ENCODE measurements at regions not wholly inside any gene's neighbourhood (a gene's known extent, or its start where the extent isn't known, plus 50 kb on each side); places are given as distances from the start of the nearest gene placed in this dataset.

DNA sequence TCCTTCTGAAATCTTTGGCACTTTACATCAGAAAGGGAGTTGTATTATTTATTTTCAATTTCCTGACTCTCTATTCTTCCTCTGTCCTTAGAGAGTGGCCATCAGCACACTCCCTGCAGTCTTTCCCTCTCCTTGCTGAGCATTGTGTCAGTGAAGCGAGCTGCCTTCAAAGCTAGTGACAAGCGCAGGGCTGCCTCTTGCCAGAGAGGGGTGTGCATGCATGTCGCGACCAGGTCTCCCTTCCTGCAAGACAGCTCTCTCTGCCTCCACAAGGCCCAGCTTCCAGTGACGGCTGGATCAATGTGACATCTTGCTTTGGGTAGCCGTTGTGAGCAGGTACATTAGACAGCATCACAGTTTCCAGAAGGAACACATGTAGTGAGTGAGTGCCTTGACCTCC lies 810.9 kb upstream of the TENM3 start:
- no peak overlapping the region for H2AFZ ChIP-seq (ENCODE audit: low read length)
- ChIA-PET CTCF (ENCODE audit: low intra/inter-chr PET ratio, low total read pairs) (no interaction called here), POLR2A (no interaction called here)
- H3K27me3 ChIP-seq (ENCODE audit: control insufficient read depth in 1 of 2, insufficient read depth in 2 of 2, low read length in 2 of 2): no peaks in the 10 kb centered on the region
- FAIRE-seq: no peak
- H3K9me3 ChIP-seq (ENCODE audit: low read length): no peaks in the 10 kb centered on the region
- no peak overlapping the region for H3K9ac ChIP-seq (ENCODE audit: insufficient read depth, low read depth, low read length)
- DNase-seq (ENCODE audit: low spot score): no peak
- intact Hi-C loops (cut with micrococcal nuclease; ENCODE audit: unreplicated experiment) (no loop called here), in situ Hi-C loops (cut with HindIII; ENCODE audit: extremely low pct_ligation_motif_present, low pct_unique_long_range_greater_than_20kb) (no loop called here)
- no peak overlapping the region for H3K27ac ChIP-seq (ENCODE audit: extremely low read length, insufficient read depth, low read length)
- H3K4me1 ChIP-seq (ENCODE audit: insufficient read depth, low read length): no peaks in the 10 kb centered on the region
- H3K79me2 ChIP-seq (ENCODE audit: insufficient read depth, low read length): no peaks in the 10 kb centered on the region
- no peak for ATAC-seq
- no peaks in the 10 kb centered on the region for H3K36me3 ChIP-seq (replicated peaks in 1 of 2; ENCODE audit: control insufficient read depth in 1 of 2, insufficient read depth in 2 of 2, low read length in 2 of 2)
- H4K20me1 ChIP-seq (ENCODE audit: insufficient read depth, low read length): no peaks in the 10 kb centered on the region
- H3K4me2 ChIP-seq (ENCODE audit: low read depth, low read length): no peak overlapping the region
- WGBS (ENCODE audit: low lambda C conversion rate): 3% methylated on average over 6 of the region's 6 CpGs
- H3K4me3 ChIP-seq (replicated peaks in 1 of 3; ENCODE audit: insufficient read depth in 1 of 3, low read depth in 2 of 3, low read length in 3 of 3): no peak overlapping the region
- no TSS peak for BruUV-seq (replicated peaks)
- TF ChIP-seq KMT2B (CRISPR knock-in tag; IDR thresholded peaks at IDR 0.05) (no peak), ZSCAN31 (CRISPR knock-in tag; IDR thresholded peaks at IDR 0.05; ENCODE audit: low read depth) (no peak), MAZ (IDR thresholded peaks at IDR 0.05; ENCODE audit: borderline replicate concordance, low read depth, low read length) (no peak), MAZ (CRISPR knock-in tag; IDR thresholded peaks at IDR 0.05; ENCODE audit: low read depth) (no peak), ZNF552 (CRISPR knock-in tag; IDR thresholded peaks at IDR 0.05; ENCODE audit: borderline replicate concordance) (no peak), ZFAT (CRISPR knock-in tag; conservative IDR thresholded peaks at IDR 0.05) (no peak), ZNF839 (CRISPR knock-in tag; IDR thresholded peaks at IDR 0.05; ENCODE audit: borderline replicate concordance) (no peak), MED13 (CRISPR knock-in tag; IDR thresholded peaks at IDR 0.05) (no peak), XBP1 (CRISPR knock-in tag; IDR thresholded peaks at IDR 0.05) (no peak), SOX6 (IDR thresholded peaks at IDR 0.05) (no peak), SOX6 (CRISPR knock-in tag; IDR thresholded peaks at IDR 0.05) (no peak)
- TF ChIP-seq, protein P1, sequence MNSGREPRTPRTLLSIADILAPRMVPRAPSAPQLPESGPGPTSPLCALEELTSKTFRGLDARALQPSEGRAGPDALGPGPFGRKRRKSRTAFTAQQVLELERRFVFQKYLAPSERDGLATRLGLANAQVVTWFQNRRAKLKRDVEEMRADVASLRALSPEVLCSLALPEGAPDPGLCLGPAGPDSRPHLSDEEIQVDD (CRISPR knock-in tag; IDR thresholded peaks at IDR 0.05; ENCODE audit: borderline replicate concordance): no peak
- TF ChIP-seq, protein P2, sequence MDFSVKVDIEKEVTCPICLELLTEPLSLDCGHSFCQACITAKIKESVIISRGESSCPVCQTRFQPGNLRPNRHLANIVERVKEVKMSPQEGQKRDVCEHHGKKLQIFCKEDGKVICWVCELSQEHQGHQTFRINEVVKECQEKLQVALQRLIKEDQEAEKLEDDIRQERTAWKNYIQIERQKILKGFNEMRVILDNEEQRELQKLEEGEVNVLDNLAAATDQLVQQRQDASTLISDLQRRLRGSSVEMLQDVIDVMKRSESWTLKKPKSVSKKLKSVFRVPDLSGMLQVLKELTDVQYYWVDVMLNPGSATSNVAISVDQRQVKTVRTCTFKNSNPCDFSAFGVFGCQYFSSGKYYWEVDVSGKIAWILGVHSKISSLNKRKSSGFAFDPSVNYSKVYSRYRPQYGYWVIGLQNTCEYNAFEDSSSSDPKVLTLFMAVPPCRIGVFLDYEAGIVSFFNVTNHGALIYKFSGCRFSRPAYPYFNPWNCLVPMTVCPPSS (IDR thresholded peaks at IDR 0.05): no peak
- TF ChIP-seq, protein P3, sequence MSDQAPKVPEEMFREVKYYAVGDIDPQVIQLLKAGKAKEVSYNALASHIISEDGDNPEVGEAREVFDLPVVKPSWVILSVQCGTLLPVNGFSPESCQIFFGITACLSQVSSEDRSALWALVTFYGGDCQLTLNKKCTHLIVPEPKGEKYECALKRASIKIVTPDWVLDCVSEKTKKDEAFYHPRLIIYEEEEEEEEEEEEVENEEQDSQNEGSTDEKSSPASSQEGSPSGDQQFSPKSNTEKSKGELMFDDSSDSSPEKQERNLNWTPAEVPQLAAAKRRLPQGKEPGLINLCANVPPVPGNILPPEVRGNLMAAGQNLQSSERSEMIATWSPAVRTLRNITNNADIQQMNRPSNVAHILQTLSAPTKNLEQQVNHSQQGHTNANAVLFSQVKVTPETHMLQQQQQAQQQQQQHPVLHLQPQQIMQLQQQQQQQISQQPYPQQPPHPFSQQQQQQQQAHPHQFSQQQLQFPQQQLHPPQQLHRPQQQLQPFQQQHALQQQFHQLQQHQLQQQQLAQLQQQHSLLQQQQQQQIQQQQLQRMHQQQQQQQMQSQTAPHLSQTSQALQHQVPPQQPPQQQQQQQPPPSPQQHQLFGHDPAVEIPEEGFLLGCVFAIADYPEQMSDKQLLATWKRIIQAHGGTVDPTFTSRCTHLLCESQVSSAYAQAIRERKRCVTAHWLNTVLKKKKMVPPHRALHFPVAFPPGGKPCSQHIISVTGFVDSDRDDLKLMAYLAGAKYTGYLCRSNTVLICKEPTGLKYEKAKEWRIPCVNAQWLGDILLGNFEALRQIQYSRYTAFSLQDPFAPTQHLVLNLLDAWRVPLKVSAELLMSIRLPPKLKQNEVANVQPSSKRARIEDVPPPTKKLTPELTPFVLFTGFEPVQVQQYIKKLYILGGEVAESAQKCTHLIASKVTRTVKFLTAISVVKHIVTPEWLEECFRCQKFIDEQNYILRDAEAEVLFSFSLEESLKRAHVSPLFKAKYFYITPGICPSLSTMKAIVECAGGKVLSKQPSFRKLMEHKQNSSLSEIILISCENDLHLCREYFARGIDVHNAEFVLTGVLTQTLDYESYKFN (CRISPR knock-in tag; conservative IDR thresholded peaks at IDR 0.05): no peak
- TF ChIP-seq, protein P4, sequence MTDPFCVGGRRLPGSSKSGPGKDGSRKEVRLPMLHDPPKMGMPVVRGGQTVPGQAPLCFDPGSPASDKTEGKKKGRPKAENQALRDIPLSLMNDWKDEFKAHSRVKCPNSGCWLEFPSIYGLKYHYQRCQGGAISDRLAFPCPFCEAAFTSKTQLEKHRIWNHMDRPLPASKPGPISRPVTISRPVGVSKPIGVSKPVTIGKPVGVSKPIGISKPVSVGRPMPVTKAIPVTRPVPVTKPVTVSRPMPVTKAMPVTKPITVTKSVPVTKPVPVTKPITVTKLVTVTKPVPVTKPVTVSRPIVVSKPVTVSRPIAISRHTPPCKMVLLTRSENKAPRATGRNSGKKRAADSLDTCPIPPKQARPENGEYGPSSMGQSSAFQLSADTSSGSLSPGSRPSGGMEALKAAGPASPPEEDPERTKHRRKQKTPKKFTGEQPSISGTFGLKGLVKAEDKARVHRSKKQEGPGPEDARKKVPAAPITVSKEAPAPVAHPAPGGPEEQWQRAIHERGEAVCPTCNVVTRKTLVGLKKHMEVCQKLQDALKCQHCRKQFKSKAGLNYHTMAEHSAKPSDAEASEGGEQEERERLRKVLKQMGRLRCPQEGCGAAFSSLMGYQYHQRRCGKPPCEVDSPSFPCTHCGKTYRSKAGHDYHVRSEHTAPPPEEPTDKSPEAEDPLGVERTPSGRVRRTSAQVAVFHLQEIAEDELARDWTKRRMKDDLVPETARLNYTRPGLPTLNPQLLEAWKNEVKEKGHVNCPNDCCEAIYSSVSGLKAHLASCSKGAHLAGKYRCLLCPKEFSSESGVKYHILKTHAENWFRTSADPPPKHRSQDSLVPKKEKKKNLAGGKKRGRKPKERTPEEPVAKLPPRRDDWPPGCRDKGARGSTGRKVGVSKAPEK (CRISPR knock-in tag; IDR thresholded peaks at IDR 0.05; ENCODE audit: borderline replicate concordance): no peak
- TF ChIP-seq, protein P5, sequence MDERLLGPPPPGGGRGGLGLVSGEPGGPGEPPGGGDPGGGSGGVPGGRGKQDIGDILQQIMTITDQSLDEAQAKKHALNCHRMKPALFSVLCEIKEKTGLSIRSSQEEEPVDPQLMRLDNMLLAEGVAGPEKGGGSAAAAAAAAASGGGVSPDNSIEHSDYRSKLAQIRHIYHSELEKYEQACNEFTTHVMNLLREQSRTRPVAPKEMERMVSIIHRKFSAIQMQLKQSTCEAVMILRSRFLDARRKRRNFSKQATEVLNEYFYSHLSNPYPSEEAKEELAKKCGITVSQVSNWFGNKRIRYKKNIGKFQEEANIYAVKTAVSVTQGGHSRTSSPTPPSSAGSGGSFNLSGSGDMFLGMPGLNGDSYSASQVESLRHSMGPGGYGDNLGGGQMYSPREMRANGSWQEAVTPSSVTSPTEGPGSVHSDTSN (CRISPR knock-in tag; IDR thresholded peaks at IDR 0.05): no peak

Measured in HepG2 (cell line).